ENCODE measurements at regions not wholly inside any gene's neighbourhood (a gene's known extent, or its start where the extent isn't known, plus 50 kb on each side); places are given as distances from the start of the nearest gene placed in this dataset.
"Not testable (repeated sequence)": the region's sequence is repeated elsewhere in the genome, so short reads cannot be mapped to it uniquely, and the experiment has no call there.

DNA sequence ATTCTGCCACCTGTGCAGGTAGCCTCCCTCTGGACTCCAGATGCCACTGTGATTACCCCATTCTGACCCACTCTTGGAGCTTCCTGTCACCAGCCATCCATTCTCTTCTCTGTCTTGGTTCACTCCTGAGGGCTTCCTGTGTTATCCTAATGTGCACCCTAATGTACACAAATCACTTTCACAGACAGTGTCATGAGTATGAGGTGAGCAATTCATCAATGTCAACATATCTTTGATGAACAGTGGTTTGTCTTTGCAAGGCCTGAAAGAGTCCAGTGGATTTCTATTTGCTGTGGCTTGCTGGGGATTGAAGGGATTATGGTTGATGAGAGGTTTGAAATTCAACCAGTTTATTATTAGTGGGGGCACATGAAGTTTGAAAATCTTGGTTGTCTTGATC, 63.8 kb upstream of the EEF1E1 start:
- H3K27me3 ChIP-seq (ENCODE audit: control insufficient read depth, low read length), result no peaks in the 10 kb centered on the region
- TF ChIP-seq EZH2phosphoT487 (IDR thresholded peaks at IDR 0.05; ENCODE audit: borderline replicate concordance, low read length), result no peak
- TF ChIP-seq CTCF (IDR thresholded peaks at IDR 0.05; ENCODE audit: low read depth, low read length, poor library complexity, severe bottlenecking), result no peak
- no peaks in the 10 kb centered on the region for H3K79me2 ChIP-seq (ENCODE audit: control insufficient read depth, low read length)

DNA sequence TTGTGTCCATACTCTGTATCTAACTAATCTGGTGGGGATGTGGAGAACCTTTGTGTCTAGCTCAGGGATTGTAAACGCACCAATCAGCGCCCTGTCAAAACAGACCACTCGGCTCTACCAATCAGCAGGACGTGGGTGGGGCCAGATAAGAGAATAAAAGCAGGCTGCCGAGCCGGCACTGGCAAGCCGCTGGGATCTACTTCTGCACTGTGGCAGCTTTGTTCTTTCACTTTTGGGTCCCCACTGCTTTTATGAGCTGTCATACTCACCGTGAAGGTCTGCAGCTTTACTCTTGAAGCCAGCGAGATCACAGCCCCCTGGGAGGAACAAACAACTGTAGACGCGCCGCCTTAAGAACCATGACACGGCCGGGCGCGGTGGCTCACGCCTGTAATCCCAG, 62.7 kb upstream of the EEF1E1 start:
- not testable (repeated sequence) for H3K79me2 ChIP-seq (ENCODE audit: control insufficient read depth, low read length); H3K9me2 ChIP-seq (replicated peaks; ENCODE audit: control insufficient read depth, low read length); H3F3A ChIP-seq (ENCODE audit: control insufficient read depth, insufficient read depth); H3K9me3 ChIP-seq (ENCODE audit: control insufficient read depth, insufficient read depth, low read length); H3K4me3 ChIP-seq (ENCODE audit: low read length); H3K27ac ChIP-seq (ENCODE audit: low read depth, low read length); H3K4me1 ChIP-seq (ENCODE audit: control insufficient read depth, low read length); H3K27me3 ChIP-seq (ENCODE audit: control insufficient read depth, low read length); H3K4me2 ChIP-seq (ENCODE audit: low read length); H4K20me1 ChIP-seq (ENCODE audit: control insufficient read depth, insufficient read depth, low read depth, low read length); H3K36me3 ChIP-seq (ENCODE audit: control insufficient read depth, low read length)

More for the DNA sequence above, 63.8 kb upstream of the EEF1E1 start:
- no peaks in the 10 kb centered on the region for H3K9me2 ChIP-seq (replicated peaks; ENCODE audit: control insufficient read depth, low read length)
- no peak overlapping the region for H3K27ac ChIP-seq (ENCODE audit: low read depth, low read length)
- H3K4me2 ChIP-seq (ENCODE audit: low read length), result no peak overlapping the region
- H3K4me1 ChIP-seq (ENCODE audit: control insufficient read depth, low read length), result no peaks in the 10 kb centered on the region
- H3K9me3 ChIP-seq (ENCODE audit: control insufficient read depth, insufficient read depth, low read length), result no peaks in the 10 kb centered on the region
- H3F3A ChIP-seq (ENCODE audit: control insufficient read depth, insufficient read depth), result no peaks in the 10 kb centered on the region
- no peak overlapping the region for H3K4me3 ChIP-seq (ENCODE audit: low read length)
- no peaks in the 10 kb centered on the region for H3K36me3 ChIP-seq (ENCODE audit: control insufficient read depth, low read length)
- H4K20me1 ChIP-seq (ENCODE audit: control insufficient read depth, insufficient read depth, low read depth, low read length), result no peaks in the 10 kb centered on the region

GRCh38 chr6:8164281-8164680, 61.9 kb upstream of the EEF1E1 start:
- not testable (repeated sequence) for H3F3A ChIP-seq (ENCODE audit: control insufficient read depth, insufficient read depth); H4K20me1 ChIP-seq (ENCODE audit: control insufficient read depth, insufficient read depth, low read depth, low read length); H3K27ac ChIP-seq (ENCODE audit: low read depth, low read length)

GRCh38 chr6:8159966-8160365, 57.6 kb upstream of the EEF1E1 start:
- H3K4me1 ChIP-seq (ENCODE audit: control insufficient read depth, low read length), result no peaks in the 10 kb centered on the region
- H3K36me3 ChIP-seq (ENCODE audit: control insufficient read depth, low read length), result no peaks in the 10 kb centered on the region
- H3K79me2 ChIP-seq (ENCODE audit: control insufficient read depth, low read length), result no peaks in the 10 kb centered on the region
- no peaks in the 10 kb centered on the region for H3F3A ChIP-seq (ENCODE audit: control insufficient read depth, insufficient read depth)
- no peaks in the 10 kb centered on the region for H4K20me1 ChIP-seq (ENCODE audit: control insufficient read depth, insufficient read depth, low read depth, low read length)
- H3K9me3 ChIP-seq (ENCODE audit: control insufficient read depth, insufficient read depth, low read length), result no peaks in the 10 kb centered on the region
- H3K27me3 ChIP-seq (ENCODE audit: control insufficient read depth, low read length), result no peaks in the 10 kb centered on the region
- H3K27ac ChIP-seq (ENCODE audit: low read depth, low read length), result no peak overlapping the region
- H3K4me2 ChIP-seq (ENCODE audit: low read length), result no peak overlapping the region
- H3K9me2 ChIP-seq (replicated peaks; ENCODE audit: control insufficient read depth, low read length), result no peaks in the 10 kb centered on the region
- H3K4me3 ChIP-seq (ENCODE audit: low read length), result no peak overlapping the region
- TF ChIP-seq EZH2phosphoT487 (IDR thresholded peaks at IDR 0.05; ENCODE audit: borderline replicate concordance, low read length) (no peak), CTCF (IDR thresholded peaks at IDR 0.05; ENCODE audit: low read depth, low read length, poor library complexity, severe bottlenecking) (no peak)

More at GRCh38 chr6:8164281-8164680, 61.9 kb upstream of the EEF1E1 start:
- H3K9me2 ChIP-seq (replicated peaks; ENCODE audit: control insufficient read depth, low read length); H3K4me3 ChIP-seq (ENCODE audit: low read length); H3K27me3 ChIP-seq (ENCODE audit: control insufficient read depth, low read length); H3K36me3 ChIP-seq (ENCODE audit: control insufficient read depth, low read length); H3K79me2 ChIP-seq (ENCODE audit: control insufficient read depth, low read length); H3K9me3 ChIP-seq (ENCODE audit: control insufficient read depth, insufficient read depth, low read length); H3K4me2 ChIP-seq (ENCODE audit: low read length); H3K4me1 ChIP-seq (ENCODE audit: control insufficient read depth, low read length): not testable (repeated sequence)

All from DOHH2 (cell line).